CD14-positive monocyte (primary cell): ENCODE measurements at regions not wholly inside any gene's neighbourhood (a gene's known extent, or its start where the extent isn't known, plus 50 kb on each side); places are given as distances from the start of the nearest gene placed in this dataset.

Experiments
- DNase-seq, 3 donors: peaks; one replicate each; pipeline ENCODE4 v3.0.0-alpha.2; 2011 to 2022
- H2AFZ ChIP-seq: 2 replicates; pipeline ENCODE4 v1.6.0; 2012; ENCODE audit warnings: mild to moderate bottlenecking, low read depth, low read length, inconsistent platforms; ENCODE audit not compliant: insufficient read depth, poor library complexity, severe bottlenecking
- H3K27ac ChIP-seq, 2 donors: 1 replicate in 1 of 2; 2 replicates in 1 of 2; pipeline ENCODE4 v1.5.1; 2012 to 2013; ENCODE audit warnings: low read length in 2 of 2, control low read depth in 1 of 2, inconsistent platforms in 1 of 2, low read depth in 1 of 2, mild to moderate bottlenecking in 1 of 2
- H3K27me3 ChIP-seq, 2 donors: one replicate each; pipeline versions ENCODE4 v1.6.0 to v1.6.1; 2011 to 2013; ENCODE audit warnings: low read length in 2 of 2; ENCODE audit not compliant: control insufficient read depth in 2 of 2, insufficient read depth in 2 of 2
- H3K36me3 ChIP-seq, 2 donors: replicated peaks in 1 of 2; 1 replicate in 1 of 2; 2 replicates in 1 of 2; pipeline versions ENCODE4 v1.5.1 to v1.6.1; 2012 to 2013; ENCODE audit warnings: low read length in 2 of 2, control low read depth in 1 of 2, inconsistent platforms in 1 of 2, mild to moderate bottlenecking in 1 of 2; ENCODE audit not compliant: insufficient read depth in 2 of 2, control insufficient read depth in 1 of 2
- H3K4me1 ChIP-seq, 2 donors: 1 replicate in 1 of 2; 2 replicates in 1 of 2; pipeline versions ENCODE4 v1.5.1 to v1.6.1; 2012 to 2013; ENCODE audit warnings: low read length in 2 of 2, control low read depth in 1 of 2, inconsistent platforms in 1 of 2, mild to moderate bottlenecking in 1 of 2, moderate library complexity in 1 of 2; ENCODE audit not compliant: insufficient read depth in 2 of 2, control insufficient read depth in 1 of 2
- H3K4me2 ChIP-seq: replicated peaks from 2 replicates; pipeline ENCODE3; 2012; ENCODE audit warnings: low read length, moderate library complexity, mild to moderate bottlenecking; ENCODE audit not compliant: poor library complexity, severe bottlenecking; ENCODE audit errors: extremely low read depth
- H3K4me3 ChIP-seq, 3 experiments: fragments of 200-600 bp in 1 of 3; sonication (generic) in 1 of 3; replicated peaks in 1 of 3; 1 replicate in 2 of 3; 2 replicates in 1 of 3; pipeline ENCODE4 v1.5.1; 2011 to 2013; ENCODE audit warnings: low read length in 3 of 3, mild to moderate bottlenecking in 3 of 3, control low read depth in 2 of 3, low read depth in 2 of 3, inconsistent platforms in 1 of 3, moderate library complexity in 1 of 3
- H3K79me2 ChIP-seq: 2 replicates; pipeline ENCODE4 v1.6.0; 2012; ENCODE audit warnings: mild to moderate bottlenecking, control low read depth, inconsistent platforms, low read length, moderate library complexity; ENCODE audit not compliant: insufficient read depth
- H3K9ac ChIP-seq: 2 replicates; pipeline ENCODE4 v1.6.0; 2017; ENCODE audit warnings: low read length, mild to moderate bottlenecking; ENCODE audit not compliant: insufficient read depth, poor library complexity, severe bottlenecking
- H3K9me3 ChIP-seq, 2 donors: replicated peaks in 1 of 2; 1 replicate in 1 of 2; 2 replicates in 1 of 2; pipeline versions ENCODE4 v1.5.1 to v1.6.1; 2012 to 2013; ENCODE audit warnings: low read length in 2 of 2, control low read depth in 1 of 2; ENCODE audit not compliant: control insufficient read depth in 1 of 2, insufficient read depth in 1 of 2
- H4K20me1 ChIP-seq: 2 replicates; pipeline ENCODE4 v1.6.0; 2012; ENCODE audit warnings: mild to moderate bottlenecking, low read length, control low read depth, moderate library complexity; ENCODE audit not compliant: insufficient read depth
- H3K27ac Mint-ChIP-seq, 7 donors: one replicate each; pipeline ENCODE4 v1.8.0; 2020; ENCODE audit warnings: mild to moderate bottlenecking in 7 of 7, mixed read lengths in 7 of 7, moderate library complexity in 6 of 7, inconsistent platforms in 2 of 7
- H3K27me3 Mint-ChIP-seq, 3 donors: one replicate each; pipeline ENCODE4 v1.8.0; 2021 to 2022; ENCODE audit warnings: low read depth in 3 of 3, mild to moderate bottlenecking in 3 of 3, mixed read lengths in 3 of 3, moderate library complexity in 3 of 3, inconsistent platforms in 1 of 3
- H3K36me3 Mint-ChIP-seq, 2 donors: one replicate each; pipeline ENCODE4 v1.8.0; 2020; ENCODE audit warnings: mixed read lengths in 2 of 2, inconsistent platforms in 1 of 2, mild to moderate bottlenecking in 1 of 2
- H3K4me1 Mint-ChIP-seq: one replicate; pipeline ENCODE4 v1.8.0; 2020; ENCODE audit warnings: mild to moderate bottlenecking, mixed read lengths
- H3K4me3 Mint-ChIP-seq, 2 donors: one replicate each; pipeline ENCODE4 v1.8.0; 2020; ENCODE audit warnings: mild to moderate bottlenecking in 2 of 2, mixed read lengths in 2 of 2, moderate library complexity in 1 of 2
- H3K9me3 Mint-ChIP-seq, 7 donors: one replicate each; pipeline ENCODE4 v1.8.0; 2020 to 2022; ENCODE audit warnings: mixed read lengths in 7 of 7, mild to moderate bottlenecking in 6 of 7, moderate library complexity in 6 of 7, inconsistent platforms in 2 of 7
- CTCF ChIP-seq: fragments of 200-600 bp; IDR thresholded peaks from one replicate; pipeline ENCODE4 v1.8.0; 2022; ENCODE audit warnings: antibody characterized with exemption, mild to moderate bottlenecking
- WGBS: methylation state at CpG from one replicate; pipeline ENCODE4 v1.1.5; 2013; ENCODE audit warnings: missing lambda C conversion rate; ENCODE audit not compliant: insufficient coverage; 5-methylcytosine and 5-hydroxymethylcytosine counted together
- intact Hi-C, 2 donors: fragments of 100-400 bp; cut with micrococcal nuclease; formaldehyde crosslinking; loops; one replicate each; pipeline versions ENCODE4 v1.15.0 to v1.15.1; 2023

GRCh38 chr13:85610024-85610423, 189.2 kb downstream of the SLITRK6 start:
- H3K79me2 ChIP-seq, result no peaks in the 10 kb centered on the region
- H3K36me3 Mint-ChIP-seq, result no peaks in the 10 kb centered on the region
- peaks cover 0 to 5% of the 10 kb centered on the region in 2 donors for H3K9me3 ChIP-seq
- no peak overlapping the region for H3K27ac ChIP-seq
- H3K27ac Mint-ChIP-seq, result no peak overlapping the region
- no CpG with 5 or more reads among the region's 2 CpGs for WGBS
- TF ChIP-seq CTCF, result no peak
- no peak overlapping the region for H3K4me3 Mint-ChIP-seq
- no peak overlapping the region for H3K4me2 ChIP-seq
- intact Hi-C loops, result no loop called here
- DNase-seq, result no peak
- no peaks in the 10 kb centered on the region for H4K20me1 ChIP-seq
- H3K4me1 Mint-ChIP-seq, result no peaks in the 10 kb centered on the region
- H3K9me3 Mint-ChIP-seq, result peaks cover 0 to 7% (median 0%) of the 10 kb centered on the region in 7 donors
- no peak overlapping the region for H3K4me3 ChIP-seq
- H3K4me1 ChIP-seq, result no peaks in the 10 kb centered on the region
- no peak overlapping the region for H3K9ac ChIP-seq
- H3K27me3 Mint-ChIP-seq, result no peaks in the 10 kb centered on the region
- no peak overlapping the region for H2AFZ ChIP-seq
- H3K27me3 ChIP-seq, result no peaks in the 10 kb centered on the region
- H3K36me3 ChIP-seq, result no peaks in the 10 kb centered on the region

- H3K4me2 ChIP-seq, result no peak overlapping the region
- no peak overlapping the region for H2AFZ ChIP-seq
- no peaks in the 10 kb centered on the region for H3K79me2 ChIP-seq
- Mint-ChIP-seq H3K4me1 (no peaks in the 10 kb centered on the region), H3K36me3 (no peaks in the 10 kb centered on the region), H3K27me3 (no peaks in the 10 kb centered on the region), H3K4me3 (no peak overlapping the region), H3K27ac (no peak overlapping the region), H3K9me3 (peaks cover 0 to 7% (median 0%) of the 10 kb centered on the region in 7 donors)
- no peaks in the 10 kb centered on the region for H3K4me1 ChIP-seq
- TF ChIP-seq CTCF, result no peak
- no peak overlapping the region for H3K4me3 ChIP-seq
- intact Hi-C loops, result no loop called here
- DNase-seq, result no peak
- WGBS, result 100% methylated on average over 3 of the region's 7 CpGs
- no peak overlapping the region for H3K27ac ChIP-seq
- H3K36me3 ChIP-seq, result no peaks in the 10 kb centered on the region
- peaks cover 0 to 5% of the 10 kb centered on the region in 2 donors for H3K9me3 ChIP-seq
- H3K9ac ChIP-seq, result no peak overlapping the region
- H3K27me3 ChIP-seq, result no peaks in the 10 kb centered on the region
- no peaks in the 10 kb centered on the region for H4K20me1 ChIP-seq
Measured at GRCh38 chr13:85608255-85608829, 190.9 kb downstream of the SLITRK6 start.
